Bronchial epithelial cell (primary cell): ENCODE measurements at regions not wholly inside any gene's neighbourhood (a gene's known extent, or its start where the extent isn't known, plus 50 kb on each side); places are given as distances from the start of the nearest gene placed in this dataset.

Source experiments
- DNase-seq: peaks from one replicate; pipeline ENCODE4 v3.0.0-alpha.2; 2010; ENCODE audit warnings: low read depth
- FAIRE-seq: peaks from 2 replicates; lab custom pipeline; 2011; peaks lifted over from hg19 to GRCh38; lab: Jason Lieb, UNC
- H3K27me3 ChIP-seq: 2 replicates; pipeline ENCODE4 v1.5.1; 2011; ENCODE audit warnings: low read length; ENCODE audit not compliant: control insufficient read depth, insufficient read depth
- H3K36me3 ChIP-seq: 2 replicates; pipeline ENCODE4 v1.5.1; 2011; ENCODE audit warnings: low read length; ENCODE audit not compliant: control insufficient read depth, insufficient read depth
- H3K4me3 ChIP-seq: 2 replicates; pipeline ENCODE4 v1.5.1; 2011; ENCODE audit warnings: mild to moderate bottlenecking, low read depth, low read length, control low read depth
- CTCF ChIP-seq: IDR thresholded peaks from 2 replicates; pipeline ENCODE4 v1.5.1; 2011; ENCODE audit warnings: mild to moderate bottlenecking, moderate library complexity, low read length, control low read depth, inconsistent platforms; ENCODE audit not compliant: insufficient read depth, severe bottlenecking

- no peaks in the 10 kb centered on the region for H3K27me3 ChIP-seq
- no peak for TF ChIP-seq CTCF
- DNase-seq: no peak
- FAIRE-seq: no peak
- H3K4me3 ChIP-seq: no peak overlapping the region
- no peaks in the 10 kb centered on the region for H3K36me3 ChIP-seq
Measured at GRCh38 chr17:71315568-71315967, 805.3 kb upstream of the SOX9 start.

- H3K27me3 ChIP-seq: no peaks in the 10 kb centered on the region
- no peak for DNase-seq
- FAIRE-seq: no peak
- no peaks in the 10 kb centered on the region for H3K36me3 ChIP-seq
- H3K4me3 ChIP-seq: no peak overlapping the region
- no peak for TF ChIP-seq CTCF
Measured at GRCh38 chr17:71316176-71316897, 804.5 kb upstream of the SOX9 start.

- no peaks in the 10 kb centered on the region for H3K36me3 ChIP-seq
- H3K4me3 ChIP-seq: no peak overlapping the region
- TF ChIP-seq CTCF: no peak
- DNase-seq (no peak), FAIRE-seq (no peak)
- no peaks in the 10 kb centered on the region for H3K27me3 ChIP-seq
Measured at GRCh38 chr17:71320009-71320796, 800.6 kb upstream of the SOX9 start.

GRCh38 chr17:71325117-71325516 lies 795.7 kb upstream of the SOX9 start:
- no peak for DNase-seq
- no peak for FAIRE-seq
- Histone ChIP-seq H3K36me3 (no peaks in the 10 kb centered on the region), H3K4me3 (no peak overlapping the region), H3K27me3 (no peaks in the 10 kb centered on the region)
- no peak for TF ChIP-seq CTCF

- DNase-seq (peak; percentile 22), FAIRE-seq (peak; percentile 23)
- TF ChIP-seq CTCF: no peak
- Histone ChIP-seq H3K27me3 (no peaks in the 10 kb centered on the region), H3K36me3 (no peaks in the 10 kb centered on the region), H3K4me3 (no peak overlapping the region)
Measured at GRCh38 chr17:71325886-71326285, 794.9 kb upstream of the SOX9 start.
